Endometrium (tissue), 2 donors: ENCODE measurements at regions not wholly inside any gene's neighbourhood (a gene's known extent, or its start where the extent isn't known, plus 50 kb on each side); places are given as distances from the start of the nearest gene placed in this dataset.
A peak's percentile ranks its signal among the peaks of the same experiment; 100 is the strongest.
"Not testable (repeated sequence)": the region's sequence is repeated elsewhere in the genome, so short reads cannot be mapped to it uniquely, and the experiment has no call there.

Experiments
- FAIRE-seq: peaks from 2 replicates; lab custom pipeline; 2012; peaks lifted over from hg19 to GRCh38; lab: Jason Lieb, UNC
- donor health status: control.
- donor health status: control.

DNA sequence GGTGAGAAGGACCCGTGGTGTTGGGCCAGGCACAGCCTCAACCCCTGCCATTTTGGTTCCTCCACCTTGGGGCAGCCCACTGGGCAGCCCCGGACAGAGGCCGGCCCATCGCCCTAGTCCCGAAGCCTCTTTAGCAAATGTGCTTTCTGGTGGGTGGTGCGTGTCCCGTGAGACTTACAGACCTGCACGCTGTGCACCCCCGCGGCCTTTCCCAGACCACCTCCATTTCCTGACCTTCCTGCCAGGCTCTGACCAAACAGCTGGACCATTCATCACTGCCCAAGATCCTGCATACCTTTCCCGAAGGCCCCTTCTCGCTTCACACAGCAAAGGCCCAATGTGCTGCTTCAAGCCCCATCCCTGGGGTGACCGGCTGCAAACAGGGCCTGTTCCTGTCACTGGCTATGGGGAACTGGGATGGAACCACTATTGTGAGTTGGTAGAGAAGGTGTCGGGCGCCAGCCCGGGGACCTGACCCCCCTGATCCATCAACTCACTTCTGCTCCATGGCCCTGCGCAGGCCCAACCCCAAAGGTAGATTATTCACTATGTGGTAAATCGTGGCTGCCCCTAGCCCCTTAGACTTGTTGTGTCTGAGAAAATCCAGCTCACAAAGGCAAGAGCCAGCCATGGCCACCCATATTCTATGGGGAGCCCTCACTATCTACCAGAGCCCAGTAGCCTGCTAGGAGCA is 341.0 kb downstream of the EIPR1 start:
- FAIRE-seq = no peak

GRCh38 chr2:3035385-3036050 is 342.1 kb downstream of the EIPR1 start:
- FAIRE-seq = no peak

DNA sequence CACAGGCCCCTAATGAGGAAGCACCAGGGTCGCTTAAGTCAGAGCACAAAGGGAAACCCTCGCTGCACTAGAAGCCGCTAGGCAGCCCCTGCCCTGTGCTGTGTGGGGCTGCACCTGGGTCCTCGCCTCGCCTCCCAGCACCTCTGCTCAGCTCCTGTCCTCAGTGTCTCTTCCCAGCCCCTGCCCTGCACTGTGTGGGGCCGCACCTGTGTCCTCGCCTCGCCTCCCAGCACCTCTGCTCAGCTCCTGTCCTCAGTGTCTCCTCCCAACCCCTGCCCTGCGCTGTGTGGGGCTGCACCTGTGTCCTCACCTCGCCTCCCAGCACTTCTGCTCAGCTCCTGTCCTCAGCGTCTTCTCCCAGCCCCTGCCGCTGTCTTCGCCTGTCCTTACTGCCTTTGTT is 342.8 kb downstream of the EIPR1 start:
- no peak for FAIRE-seq

DNA sequence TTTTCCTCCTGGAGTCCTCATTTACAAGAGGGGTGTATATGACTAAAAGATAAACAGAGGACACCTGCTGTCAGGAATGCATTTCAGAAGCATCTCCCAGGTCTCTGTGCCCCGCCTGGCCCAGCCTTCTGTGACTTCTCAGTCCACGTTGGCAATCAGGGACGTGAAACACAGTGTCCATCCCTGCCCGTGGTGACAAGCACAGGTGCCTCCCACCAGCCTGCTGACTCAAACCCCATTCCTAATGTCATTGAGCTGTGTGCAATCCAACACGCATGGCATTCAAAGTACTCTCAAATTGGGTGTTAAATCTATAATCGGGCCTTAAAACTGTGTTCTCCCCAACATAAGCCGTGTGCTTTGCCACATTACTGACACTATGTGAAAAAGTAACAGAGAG is 343.2 kb downstream of the EIPR1 start:
- no peak for FAIRE-seq

- FAIRE-seq = no peak
These were observed 344.3 kb downstream of the EIPR1 start for GRCh38 chr2:3033315-3033714.

- FAIRE-seq = not testable (repeated sequence)
These were observed 346.8 kb downstream of the EIPR1 start for GRCh38 chr2:3030791-3031190.

DNA sequence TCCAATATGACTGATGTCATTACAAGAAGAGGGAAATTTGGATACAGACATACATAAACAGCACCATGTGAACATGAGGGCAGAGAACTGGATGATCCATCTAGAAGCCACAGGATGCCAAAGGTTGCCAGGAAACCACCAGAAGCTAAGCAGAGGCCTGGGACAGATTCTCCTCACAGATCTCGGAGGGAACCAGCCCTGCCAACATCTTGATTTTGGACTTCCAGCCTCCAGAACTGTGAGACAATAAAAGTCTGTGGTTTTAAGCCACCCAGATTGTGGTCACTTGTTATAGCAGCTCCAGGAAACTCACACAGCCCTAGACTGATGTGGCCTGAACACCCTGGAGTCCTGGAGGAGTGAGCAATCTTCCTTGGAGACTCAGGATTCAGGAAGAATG is 351.6 kb downstream of the EIPR1 start:
- FAIRE-seq = no peak

DNA sequence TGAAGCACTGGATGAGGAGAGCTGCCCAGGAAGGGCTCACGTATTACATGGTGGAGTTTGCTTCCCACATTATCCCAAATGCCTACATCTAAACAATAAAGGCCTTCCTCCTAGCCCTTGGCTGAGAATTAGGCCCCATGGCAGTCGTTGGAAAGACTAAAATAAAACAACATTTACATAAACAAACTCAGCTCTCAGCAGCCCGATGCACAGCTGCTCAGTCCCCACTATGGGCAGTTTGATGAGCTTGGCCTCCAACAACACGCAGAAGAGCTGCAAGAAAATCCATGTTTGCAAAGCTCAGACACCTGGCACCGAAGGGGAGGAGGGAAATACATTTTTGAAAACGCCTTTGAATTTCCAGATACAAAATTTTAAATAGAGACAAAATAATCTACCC is 352.4 kb downstream of the EIPR1 start:
- no peak for FAIRE-seq

- no peak for FAIRE-seq
These were observed 353.1 kb downstream of the EIPR1 start for GRCh38 chr2:3024401-3024935.

- no peak for FAIRE-seq
These were observed 354.1 kb downstream of the EIPR1 start for GRCh38 chr2:3023531-3023930.

- FAIRE-seq = no peak
These were observed 354.7 kb downstream of the EIPR1 start for GRCh38 chr2:3022841-3023372.

DNA sequence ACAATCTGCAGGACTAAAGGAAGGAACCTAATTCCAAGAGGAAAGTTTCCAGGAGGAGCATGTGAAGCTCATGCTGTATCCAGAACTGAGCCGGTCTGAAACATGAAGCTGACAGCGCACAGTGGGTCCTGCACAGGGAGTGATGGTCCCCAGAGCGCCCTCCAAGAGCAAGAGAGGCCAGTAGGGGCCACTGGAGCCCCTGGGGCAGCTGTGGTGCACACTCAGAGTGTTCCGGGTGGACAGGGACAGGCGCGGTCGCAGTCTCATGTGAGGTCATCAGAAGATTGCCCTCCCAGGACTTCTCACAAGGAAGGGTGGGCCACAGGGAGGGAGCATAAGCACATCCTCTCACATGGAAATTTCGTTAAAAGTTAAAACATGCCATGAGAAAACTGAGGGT is 355.9 kb downstream of the EIPR1 start:
- no peak for FAIRE-seq

GRCh38 chr2:3010001-3010400 is 367.6 kb downstream of the EIPR1 start:
- no peak for FAIRE-seq

- no peak for FAIRE-seq
These were observed 368.1 kb downstream of the EIPR1 start for GRCh38 chr2:3009483-3009882.

GRCh38 chr2:3009005-3009404 is 368.6 kb downstream of the EIPR1 start:
- peak; percentile 72 for FAIRE-seq

DNA sequence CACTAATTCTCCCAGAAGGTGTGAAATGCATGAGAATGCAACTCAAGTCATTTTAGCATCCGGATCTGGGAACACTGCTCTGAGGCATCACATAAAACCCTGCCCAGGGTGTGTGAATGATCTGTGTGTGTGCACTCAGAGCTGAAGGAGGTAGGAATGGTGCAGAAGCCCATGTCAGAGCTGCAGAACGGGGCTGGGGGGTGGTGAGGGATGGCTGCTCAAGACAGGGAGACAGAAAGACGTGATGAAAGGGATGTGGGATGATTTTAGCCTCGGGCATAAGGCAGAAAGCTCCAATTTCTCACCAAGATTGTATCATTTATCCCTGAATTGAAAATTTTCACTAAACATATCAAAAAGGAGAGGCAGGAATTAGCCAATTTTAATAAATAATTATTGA is 369.1 kb downstream of the EIPR1 start:
- no peak for FAIRE-seq

DNA sequence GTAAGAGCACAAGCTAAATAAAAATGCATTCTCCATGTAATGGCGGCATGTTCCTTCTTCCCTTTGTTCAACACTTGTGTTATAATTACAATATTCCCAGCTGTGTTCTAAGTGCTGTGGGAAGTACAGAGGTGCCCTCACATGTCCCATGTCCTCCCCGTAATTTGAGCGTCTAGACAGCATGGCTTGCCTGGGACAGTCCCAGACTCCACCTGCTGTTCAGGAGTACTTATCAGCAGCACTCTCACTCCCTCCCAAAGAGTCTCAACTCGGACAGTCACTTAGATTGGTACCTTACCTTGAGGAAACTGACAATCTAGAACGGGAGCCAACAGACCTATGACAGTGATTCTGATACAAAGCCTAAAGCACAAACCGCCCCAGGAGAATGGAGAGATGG is 370.5 kb downstream of the EIPR1 start:
- FAIRE-seq = no peak

GRCh38 chr2:3005859-3006501 is 371.6 kb downstream of the EIPR1 start:
- no peak for FAIRE-seq

DNA sequence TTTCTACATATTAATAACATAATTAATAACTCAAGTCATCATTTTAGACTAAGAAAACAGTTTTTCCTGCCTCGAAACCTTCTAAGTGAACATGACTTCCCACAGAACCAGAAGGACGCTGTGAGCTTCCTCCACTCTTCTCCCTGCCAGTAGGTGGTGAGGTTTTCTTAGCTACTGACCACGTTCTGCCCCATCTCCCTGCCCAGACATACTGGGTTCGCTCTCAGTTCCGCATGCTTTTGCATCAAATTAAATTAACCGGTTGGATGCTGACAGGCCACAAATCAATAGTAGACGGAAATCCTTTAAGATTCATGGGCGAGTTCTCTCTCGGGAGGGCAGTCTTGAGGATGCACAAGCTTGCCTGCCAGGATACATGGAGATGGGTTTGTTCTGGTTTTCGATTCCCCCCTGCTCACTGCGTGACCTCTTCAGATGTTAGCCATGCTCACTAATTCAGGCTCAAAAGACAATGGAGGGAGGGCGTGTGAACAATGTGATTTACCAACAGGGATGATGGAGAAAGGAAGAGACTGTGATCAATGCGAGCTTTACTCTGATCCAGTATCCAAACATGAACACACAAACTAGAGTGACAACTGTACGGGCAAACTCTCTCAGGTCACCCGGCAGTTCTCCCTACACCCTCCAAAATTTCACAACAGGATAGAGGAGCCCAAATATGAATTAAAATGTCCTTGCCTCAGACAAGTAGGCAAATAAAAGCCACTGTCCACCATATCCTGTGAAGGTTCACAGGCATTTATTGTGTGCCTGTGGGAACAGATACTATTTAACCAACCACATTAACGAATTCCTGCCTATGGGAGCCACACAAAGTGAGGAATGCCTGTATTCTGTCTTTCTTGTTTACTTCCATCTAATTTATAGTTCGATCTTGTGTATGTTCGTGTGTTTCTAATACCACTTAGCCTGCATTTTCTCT is 375.7 kb downstream of the EIPR1 start:
- no peak for FAIRE-seq

GRCh38 chr2:3000968-3001367 is 376.6 kb downstream of the EIPR1 start:
- FAIRE-seq = no peak

- no peak for FAIRE-seq
These were observed 377.5 kb downstream of the EIPR1 start for GRCh38 chr2:3000125-3000524.

GRCh38 chr2:2998971-2999370 is 378.6 kb downstream of the EIPR1 start:
- FAIRE-seq = no peak
